Pancreas (tissue), 10 donors: ENCODE measurements at regions not wholly inside any gene's neighbourhood (a gene's known extent, or its start where the extent isn't known, plus 50 kb on each side); places are given as distances from the start of the nearest gene placed in this dataset.

Experiments used
- ATAC-seq, 4 donors: fragments of 200-7000 bp; cut with Tn5 transposase; one replicate each; pipeline versions ENCODE4 v1.8.0 to v1.9.1; 2020; ENCODE audit warnings: mild to moderate bottlenecking in 4 of 4, moderate library complexity in 4 of 4
- DNase-seq, 6 donors: peaks; one replicate each; pipeline ENCODE4 v3.0.0-alpha.2; 2020
- FAIRE-seq: peaks from 2 replicates; lab custom pipeline; 2012; peaks lifted over from hg19 to GRCh38; lab: Jason Lieb, UNC
- H3K27ac ChIP-seq, 4 donors: fragments of 200-600 bp; sonication (generic); 1 replicate in 3 of 4; 2 replicates in 1 of 4; pipeline versions ENCODE4 v1.5.0 to v1.8.0; 2020
- H3K27me3 ChIP-seq, 4 donors: fragments of 200-600 bp; one replicate each; pipeline ENCODE4 v1.8.0; 2021
- H3K36me3 ChIP-seq, 3 donors: fragments of 200-600 bp; sonication (generic) in 1 of 3; one replicate each; pipeline versions ENCODE4 v1.5.0 to v1.8.0; 2020 to 2021
- H3K4me1 ChIP-seq, 3 donors: fragments of 200-600 bp; one replicate each; pipeline ENCODE4 v1.8.0; 2021
- H3K4me3 ChIP-seq, 4 donors: fragments of 200-600 bp; sonication (generic) in 2 of 4; one replicate each; pipeline versions ENCODE4 v1.5.0 to v1.8.0; 2020 to 2021
- H3K9me3 ChIP-seq, 4 donors: fragments of 200-600 bp; one replicate each; pipeline ENCODE4 v1.8.0; 2021
- CTCF ChIP-seq, 4 donors: fragments of 200-600 bp; sonication (generic) in 3 of 4; IDR thresholded peaks; one replicate each; pipeline versions ENCODE4 v1.5.0 to v1.8.0; 2021; ENCODE audit warnings: antibody characterized with exemption in 4 of 4
- WGBS, 2 donors: extraction: QIAGEN DNeasy Blood & Tissue Kit; methylation state at CpG; one replicate each; pipeline ENCODE4 v1.1.7; 2013; 5-methylcytosine and 5-hydroxymethylcytosine counted together
- intact Hi-C, 3 donors: fragments of 100-400 bp; cut with DNase I; formaldehyde crosslinking; loops; one replicate each; pipeline versions ENCODE4 v1.11.1 to v1.14.2; 2022
- donor health status: healthy with polysubstance abuse.
- donor health status: DM: no; HTN: no; CAD: no; lungs with moderate emphysema.
- donor health status: DM: no; HTN: no; CAD: no.
- donor health status: control.
- donor health status: control.
- donor health status: Bipolar disorder and iron deficiency.
- donor health status: DM: yes; HTN: yes; CAD: no.
- donor health status: DM: no; HTN: no; CAD: no.
- donor health status: DM: no; HTN: no; CAD: no.
- donor health status: DM: yes; HTN: yes; CAD: no.

- no peak for FAIRE-seq
- no peak for DNase-seq
- TF ChIP-seq CTCF (IDR thresholded peaks at IDR 0.05) = no peak
- Histone ChIP-seq H3K4me3 (no peak overlapping the region), H3K9me3 (no peaks in the 10 kb centered on the region), H3K4me1 (no peaks in the 10 kb centered on the region), H3K27ac (no peak overlapping the region), H3K27me3 (peaks cover 0 to 3% (median 0%) of the 10 kb centered on the region in 4 donors), H3K36me3 (no peaks in the 10 kb centered on the region)
- no peak for ATAC-seq
- intact Hi-C loops = no loop called here
- WGBS, 2 donors = 40 to 55% methylated on average over 8 of the region's 8 CpGs
Observed at GRCh38 chr22:48973694-48974041, 854.0 kb downstream of the BRD1 start.

GRCh38 chr22:48972979-48973693 is 854.5 kb downstream of the BRD1 start:
- no peak overlapping the region for H3K27ac ChIP-seq
- H3K27me3 ChIP-seq = peaks cover 0 to 3% (median 0%) of the 10 kb centered on the region in 4 donors
- no peaks in the 10 kb centered on the region for H3K9me3 ChIP-seq
- H3K36me3 ChIP-seq = no peaks in the 10 kb centered on the region
- DNase-seq = no peak
- no peak for TF ChIP-seq CTCF (IDR thresholded peaks at IDR 0.05)
- intact Hi-C loops = no loop called here
- FAIRE-seq = no peak
- no peak for ATAC-seq
- 61 to 71% methylated on average over 12 of the region's 12 CpGs for WGBS, 2 donors
- H3K4me3 ChIP-seq = no peak overlapping the region
- no peaks in the 10 kb centered on the region for H3K4me1 ChIP-seq

GRCh38 chr22:48968201-48968959 is 859.3 kb downstream of the BRD1 start:
- Histone ChIP-seq H3K27me3 (peaks cover 0 to 10% (median 3%) of the 10 kb centered on the region in 4 donors), H3K27ac (no peak overlapping the region), H3K4me3 (no peak overlapping the region), H3K4me1 (no peaks in the 10 kb centered on the region), H3K36me3 (no peaks in the 10 kb centered on the region), H3K9me3 (no peaks in the 10 kb centered on the region)
- ATAC-seq (peak in 3 of 4 donors; percentile 62 to 89 (median 82)), FAIRE-seq (no peak), DNase-seq (peak in 4 of 6 donors; percentile 27 to 69 (median 60))
- intact Hi-C loops = no loop called here
- WGBS, 2 donors = 26 to 30% methylated on average over 11 of the region's 11 CpGs
- peak in 3 of 4 donors; percentile 16 to 58 (median 42) for TF ChIP-seq CTCF (IDR thresholded peaks at IDR 0.05)

- ATAC-seq (no peak), DNase-seq (no peak), FAIRE-seq (no peak)
- intact Hi-C loops = no loop called here
- WGBS, 2 donors = 30 to 56% methylated on average over 1 of the region's 1 CpG
- Histone ChIP-seq H3K36me3 (no peaks in the 10 kb centered on the region), H3K27ac (no peak overlapping the region), H3K9me3 (no peaks in the 10 kb centered on the region), H3K27me3 (peaks cover 0 to 15% (median 5%) of the 10 kb centered on the region in 4 donors), H3K4me3 (no peak overlapping the region), H3K4me1 (no peaks in the 10 kb centered on the region)
- no peak for TF ChIP-seq CTCF (IDR thresholded peaks at IDR 0.05)
Observed at GRCh38 chr22:48963405-48963804, 864.3 kb downstream of the BRD1 start.

GRCh38 chr22:48961705-48962104 is 866.0 kb downstream of the BRD1 start:
- intact Hi-C loops = no loop called here
- no peak for FAIRE-seq
- DNase-seq = no peak
- H3K4me3 ChIP-seq = no peak overlapping the region
- peaks cover 0 to 15% (median 2%) of the 10 kb centered on the region in 4 donors for H3K27me3 ChIP-seq
- 74 to 89% methylated on average over 2 of the region's 2 CpGs for WGBS, 2 donors
- no peak for TF ChIP-seq CTCF (IDR thresholded peaks at IDR 0.05)
- ATAC-seq = no peak
- H3K36me3 ChIP-seq = no peaks in the 10 kb centered on the region
- H3K9me3 ChIP-seq = no peaks in the 10 kb centered on the region
- no peaks in the 10 kb centered on the region for H3K4me1 ChIP-seq
- no peak overlapping the region for H3K27ac ChIP-seq
